AG04450 (cell line): ENCODE measurements at regions not wholly inside any gene's neighbourhood (a gene's known extent, or its start where the extent isn't known, plus 50 kb on each side); places are given as distances from the start of the nearest gene placed in this dataset.

Experiments
- CTCF ChIA-PET: fragments of 300-600, 350-600 bp; formaldehyde crosslinking; extraction: SDS; loops from one replicate; lab custom pipeline; 2022; ENCODE audit warnings: antibody characterized with exemption, inconsistent platforms; lab: Charles Lee
- POLR2A ChIA-PET: fragments of 350-600 bp; formaldehyde crosslinking; extraction: SDS; loops from one replicate; lab custom pipeline; 2021; ENCODE audit warnings: antibody characterized with exemption, inconsistent platforms; lab: Yijun Ruan, JAX
- DNase-seq: peaks from one replicate; pipeline ENCODE4 v3.0.0-alpha.2; 2011; ENCODE audit warnings: low read depth, low spot score
- H3K27ac ChIP-seq: one replicate; pipeline ENCODE4 v1.5.1; 2012; ENCODE audit warnings: low read depth, low read length, control low read depth
- H3K27me3 ChIP-seq: one replicate; pipeline ENCODE4 v1.6.0; 2012; ENCODE audit warnings: low read length; ENCODE audit not compliant: control insufficient read depth, insufficient read depth
- H3K4me3 ChIP-seq: 2 replicates; pipeline ENCODE4 v1.5.1; 2011; ENCODE audit warnings: mild to moderate bottlenecking, low read depth, low read length, control low read depth
- H3K9me3 ChIP-seq: 2 replicates; pipeline ENCODE4 v1.5.1; 2012; ENCODE audit warnings: low read length; ENCODE audit not compliant: control insufficient read depth, insufficient read depth
- TF ChIP-seq, protein P1 (sequence below): IDR thresholded peaks from 2 replicates; pipeline ENCODE4 v1.5.1; 2011; ENCODE audit warnings: low read depth, low read length, control low read depth, inconsistent platforms

DNA sequence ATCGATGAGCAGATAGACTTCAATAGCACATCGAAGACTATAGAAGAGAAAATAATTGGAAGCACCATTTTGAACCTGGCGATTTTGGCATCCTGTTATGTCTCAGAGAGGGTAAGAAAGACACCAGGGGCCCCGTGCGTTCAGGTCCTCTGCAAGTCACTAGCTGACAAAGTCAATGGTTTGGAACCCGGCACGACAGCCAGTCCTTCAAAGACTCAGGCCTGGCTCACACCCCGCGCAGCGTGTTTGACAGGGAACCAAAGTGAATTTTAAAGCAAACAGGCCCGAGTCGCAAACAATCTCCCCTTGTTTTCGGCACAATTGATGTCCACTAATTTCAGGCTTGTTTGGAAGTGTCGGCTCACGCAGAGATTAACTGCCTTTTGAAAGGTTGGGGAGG is 716.6 kb downstream of the BRD1 start:
- H3K4me3 ChIP-seq = no peak overlapping the region
- peaks cover 92% of the 10 kb centered on the region for H3K9me3 ChIP-seq
- ChIA-PET POLR2A (no interaction called here), CTCF (no interaction called here)
- H3K27ac ChIP-seq = no peak overlapping the region
- no peak for DNase-seq
- TF ChIP-seq, protein P1, sequence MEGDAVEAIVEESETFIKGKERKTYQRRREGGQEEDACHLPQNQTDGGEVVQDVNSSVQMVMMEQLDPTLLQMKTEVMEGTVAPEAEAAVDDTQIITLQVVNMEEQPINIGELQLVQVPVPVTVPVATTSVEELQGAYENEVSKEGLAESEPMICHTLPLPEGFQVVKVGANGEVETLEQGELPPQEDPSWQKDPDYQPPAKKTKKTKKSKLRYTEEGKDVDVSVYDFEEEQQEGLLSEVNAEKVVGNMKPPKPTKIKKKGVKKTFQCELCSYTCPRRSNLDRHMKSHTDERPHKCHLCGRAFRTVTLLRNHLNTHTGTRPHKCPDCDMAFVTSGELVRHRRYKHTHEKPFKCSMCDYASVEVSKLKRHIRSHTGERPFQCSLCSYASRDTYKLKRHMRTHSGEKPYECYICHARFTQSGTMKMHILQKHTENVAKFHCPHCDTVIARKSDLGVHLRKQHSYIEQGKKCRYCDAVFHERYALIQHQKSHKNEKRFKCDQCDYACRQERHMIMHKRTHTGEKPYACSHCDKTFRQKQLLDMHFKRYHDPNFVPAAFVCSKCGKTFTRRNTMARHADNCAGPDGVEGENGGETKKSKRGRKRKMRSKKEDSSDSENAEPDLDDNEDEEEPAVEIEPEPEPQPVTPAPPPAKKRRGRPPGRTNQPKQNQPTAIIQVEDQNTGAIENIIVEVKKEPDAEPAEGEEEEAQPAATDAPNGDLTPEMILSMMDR = no peak
- H3K27me3 ChIP-seq = no peaks in the 10 kb centered on the region

DNA sequence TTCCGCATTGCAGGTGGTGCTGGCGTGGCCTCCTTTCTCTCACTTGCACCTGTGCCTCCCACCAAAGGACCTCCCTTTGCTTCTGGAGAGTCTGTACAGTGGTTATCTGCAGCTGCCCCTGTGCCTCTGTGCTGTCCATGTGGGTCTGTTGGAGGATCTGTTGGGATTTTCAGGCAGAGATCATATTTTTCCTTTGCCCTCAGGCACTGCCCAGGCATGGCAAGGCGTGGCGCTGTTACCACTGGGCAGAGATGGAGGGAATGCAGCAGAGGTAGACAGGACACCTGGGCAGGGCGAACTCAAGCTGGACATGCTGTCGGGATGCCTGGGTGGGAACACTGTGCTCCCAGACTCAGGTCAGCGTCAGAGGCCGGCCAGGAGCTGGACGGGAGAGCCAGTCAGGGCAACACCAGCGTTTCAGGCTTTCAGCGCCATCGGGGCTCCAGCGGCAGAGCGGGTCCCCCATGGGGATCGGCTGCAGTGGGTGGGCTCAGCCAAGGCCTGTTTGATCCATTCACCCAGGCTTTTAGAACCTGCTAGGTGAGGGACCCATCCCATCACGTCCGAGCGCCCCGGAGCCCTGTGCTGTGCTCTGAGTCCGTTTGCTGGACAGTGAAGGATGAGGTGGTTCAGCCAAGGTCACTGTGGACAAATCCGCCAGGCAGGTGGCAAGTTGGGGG is 718.9 kb downstream of the BRD1 start:
- Histone ChIP-seq H3K27me3 (no peaks in the 10 kb centered on the region), H3K27ac (no peak overlapping the region), H3K9me3 (peaks cover 82% of the 10 kb centered on the region), H3K4me3 (no peak overlapping the region)
- CTCF ChIA-PET = no interaction called here
- DNase-seq = no peak
- TF ChIP-seq, protein P1 = no peak
- POLR2A ChIA-PET = no interaction called here

DNA sequence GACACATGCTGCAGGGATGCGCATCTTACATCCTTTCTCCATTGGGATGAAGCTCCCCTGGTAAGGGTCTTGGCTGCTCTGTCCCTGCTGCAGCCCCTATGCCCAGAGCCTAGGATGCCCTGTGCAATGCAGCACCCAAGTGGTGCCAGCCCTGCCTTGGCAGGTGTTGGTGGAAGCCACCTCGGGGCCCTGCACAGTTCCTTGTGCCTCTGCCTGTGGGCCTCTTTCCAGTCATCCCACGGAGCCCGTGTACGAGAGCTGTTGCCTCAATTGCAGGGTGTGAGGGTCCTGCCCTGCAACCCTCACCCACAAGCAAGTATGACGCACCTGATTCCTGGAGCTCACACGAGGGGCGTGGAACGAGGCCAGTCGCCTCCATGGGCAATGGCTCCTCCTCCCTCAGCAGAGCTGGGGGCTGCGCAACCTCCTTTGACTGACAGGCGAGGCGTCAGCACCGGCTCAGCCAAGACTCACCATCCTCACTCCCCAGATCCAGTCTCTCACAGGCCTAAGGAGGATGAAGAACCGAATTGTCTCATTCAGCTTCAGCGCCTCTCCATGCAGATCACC is 719.6 kb downstream of the BRD1 start:
- Histone ChIP-seq H3K27ac (no peak overlapping the region), H3K9me3 (peaks cover 81% of the 10 kb centered on the region), H3K4me3 (no peak overlapping the region), H3K27me3 (no peaks in the 10 kb centered on the region)
- DNase-seq = no peak
- ChIA-PET CTCF (no interaction called here), POLR2A (no interaction called here)
- TF ChIP-seq, protein P1 = no peak

DNA sequence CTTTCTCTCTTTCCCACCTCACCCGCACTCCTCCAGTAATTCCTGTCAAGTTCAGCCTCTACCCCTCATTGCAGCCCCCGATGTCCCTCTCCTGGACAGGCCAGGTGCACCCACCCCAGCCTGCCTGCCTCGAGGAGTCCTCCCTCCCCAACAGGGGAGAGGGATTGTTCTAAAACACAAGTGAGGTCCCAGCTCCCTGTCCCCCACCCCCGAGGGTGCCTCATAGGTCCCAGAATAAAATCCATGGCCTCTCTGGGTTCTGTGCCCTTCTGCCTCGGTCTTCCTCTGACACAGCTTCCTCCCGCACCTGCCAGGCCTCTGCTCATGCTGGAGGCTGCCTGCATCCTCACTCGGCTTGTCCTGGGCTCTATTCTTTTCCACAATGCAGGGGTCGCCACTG is 720.1 kb downstream of the BRD1 start:
- no peaks in the 10 kb centered on the region for H3K27me3 ChIP-seq
- TF ChIP-seq, protein P1 = no peak
- DNase-seq = no peak
- no peak overlapping the region for H3K27ac ChIP-seq
- POLR2A ChIA-PET = no interaction called here
- peaks cover 78% of the 10 kb centered on the region for H3K9me3 ChIP-seq
- H3K4me3 ChIP-seq = no peak overlapping the region
- CTCF ChIA-PET = no interaction called here

DNA sequence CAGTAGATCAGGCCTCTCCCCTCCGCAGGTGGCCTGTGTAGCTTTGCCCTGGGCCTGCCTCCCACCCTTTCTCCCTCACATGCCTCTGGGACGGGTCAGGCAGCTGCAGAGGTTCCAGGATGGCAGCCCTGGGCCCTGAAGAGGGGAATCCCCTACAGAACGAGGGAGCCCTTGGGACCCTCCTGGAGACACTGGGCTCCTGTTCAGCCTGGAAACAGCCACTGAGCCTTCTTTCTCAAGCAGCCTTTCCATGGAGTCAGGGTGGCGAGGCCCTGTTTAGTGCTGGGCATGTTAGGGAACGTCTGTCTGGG is 720.9 kb downstream of the BRD1 start:
- no peak for DNase-seq
- H3K27ac ChIP-seq = no peak overlapping the region
- ChIA-PET POLR2A (no interaction called here), CTCF (no interaction called here)
- TF ChIP-seq, protein P1 = no peak
- no peaks in the 10 kb centered on the region for H3K27me3 ChIP-seq
- H3K9me3 ChIP-seq = peaks cover 78% of the 10 kb centered on the region
- no peak overlapping the region for H3K4me3 ChIP-seq
